ENCODE measurements at regions not wholly inside any gene's neighbourhood (a gene's known extent, or its start where the extent isn't known, plus 50 kb on each side); places are given as distances from the start of the nearest gene placed in this dataset.

DNA sequence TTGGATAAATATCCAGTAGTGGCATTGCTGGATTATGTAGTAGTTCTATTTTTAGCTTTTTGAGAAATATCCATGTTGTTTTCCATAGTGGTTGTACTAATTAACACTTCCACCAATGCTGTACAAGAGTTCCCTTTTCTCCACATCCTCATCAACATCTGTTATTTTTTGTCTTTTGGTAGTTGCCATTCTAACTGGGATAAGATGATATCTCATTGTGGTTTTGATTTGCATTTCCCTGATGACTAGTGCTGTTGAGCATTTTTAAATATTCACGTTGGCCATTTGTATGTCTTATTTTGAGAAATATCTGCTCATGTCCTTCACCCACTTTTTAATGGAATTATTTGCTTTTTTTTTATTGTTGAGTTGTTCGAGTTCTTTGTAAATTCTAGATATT lies 183.9 kb downstream of the PTPRU start:
- H3K4me1 ChIP-seq (ENCODE audit: control insufficient read depth in 4 of 4, insufficient read depth in 4 of 4, low read length in 3 of 4), result no peaks in the 10 kb centered on the region
- DNase-seq (ENCODE audit: low spot score), result no peak
- no peak overlapping the region for H3K4me3 ChIP-seq (ENCODE audit: low read depth in 1 of 3, low read length in 3 of 3)
- H3K9me3 ChIP-seq (ENCODE audit: control insufficient read depth in 4 of 4, low read length in 3 of 4), result no peaks in the 10 kb centered on the region
- TF ChIP-seq EGR1 (IDR thresholded peaks at IDR 0.05; ENCODE audit: low read depth in 2 of 2) (no peak), HNF4G (IDR thresholded peaks at IDR 0.05) (no peak), TAF1 (conservative IDR thresholded peaks at IDR 0.05) (no peak), ZBTB33 (IDR thresholded peaks at IDR 0.05) (no peak), FOXA1 (IDR thresholded peaks at IDR 0.05) (no peak), REST (IDR thresholded peaks at IDR 0.05) (no peak), NR2F2 (IDR thresholded peaks at IDR 0.05) (no peak), GABPA (IDR thresholded peaks at IDR 0.05 in 1 of 2, conservative IDR thresholded peaks at IDR 0.05 in 1 of 2) (no peak), RXRA (IDR thresholded peaks at IDR 0.05) (no peak), YY1 (IDR thresholded peaks at IDR 0.05) (no peak), RAD21 (IDR thresholded peaks at IDR 0.05) (no peak), JUND (IDR thresholded peaks at IDR 0.05) (no peak)
- TF ChIP-seq, protein P1, sequence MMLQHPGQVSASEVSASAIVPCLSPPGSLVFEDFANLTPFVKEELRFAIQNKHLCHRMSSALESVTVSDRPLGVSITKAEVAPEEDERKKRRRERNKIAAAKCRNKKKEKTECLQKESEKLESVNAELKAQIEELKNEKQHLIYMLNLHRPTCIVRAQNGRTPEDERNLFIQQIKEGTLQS (IDR thresholded peaks at IDR 0.05), result no peak
- TF ChIP-seq, protein P2, sequence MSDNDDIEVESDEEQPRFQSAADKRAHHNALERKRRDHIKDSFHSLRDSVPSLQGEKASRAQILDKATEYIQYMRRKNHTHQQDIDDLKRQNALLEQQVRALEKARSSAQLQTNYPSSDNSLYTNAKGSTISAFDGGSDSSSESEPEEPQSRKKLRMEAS (IDR thresholded peaks at IDR 0.05), result no peak
- no peak overlapping the region for H3K27ac ChIP-seq (ENCODE audit: low read depth in 1 of 2, low read length in 2 of 2)
- 66% methylated on average over 2 of the region's 2 CpGs for WGBS
- no peak overlapping the region for H3K9ac ChIP-seq (ENCODE audit: low read depth in 1 of 2, low read length in 2 of 2)
- H3K36me3 ChIP-seq (ENCODE audit: control insufficient read depth in 4 of 4, insufficient read depth in 3 of 4, low read depth in 1 of 4, low read length in 3 of 4), result no peaks in the 10 kb centered on the region
- H3K27me3 ChIP-seq (ENCODE audit: control insufficient read depth in 4 of 4, insufficient read depth in 4 of 4, low read length in 3 of 4), result peaks cover 0 to 3% (median 0%) of the 10 kb centered on the region in 4 donors

- Histone ChIP-seq H3K9me3 (ENCODE audit: control insufficient read depth in 4 of 4, low read length in 3 of 4) (no peaks in the 10 kb centered on the region), H3K27me3 (ENCODE audit: control insufficient read depth in 4 of 4, insufficient read depth in 4 of 4, low read length in 3 of 4) (no peaks in the 10 kb centered on the region), H3K27ac (ENCODE audit: low read depth in 1 of 2, low read length in 2 of 2) (no peak overlapping the region), H3K4me3 (ENCODE audit: low read depth in 1 of 3, low read length in 3 of 3) (no peak overlapping the region), H3K9ac (ENCODE audit: low read depth in 1 of 2, low read length in 2 of 2) (no peak overlapping the region), H3K36me3 (ENCODE audit: control insufficient read depth in 4 of 4, insufficient read depth in 3 of 4, low read depth in 1 of 4, low read length in 3 of 4) (no peaks in the 10 kb centered on the region), H3K4me1 (ENCODE audit: control insufficient read depth in 4 of 4, insufficient read depth in 4 of 4, low read length in 3 of 4) (no peaks in the 10 kb centered on the region)
- peak; percentile 0 for DNase-seq (ENCODE audit: low spot score)
- WGBS, result 74% methylated on average over 5 of the region's 5 CpGs
- TF ChIP-seq SP1 (IDR thresholded peaks at IDR 0.05) (no peak), FOXA2 (IDR thresholded peaks at IDR 0.05) (no peak), RXRA (IDR thresholded peaks at IDR 0.05) (no peak), YY1 (IDR thresholded peaks at IDR 0.05) (no peak), REST (IDR thresholded peaks at IDR 0.05) (no peak)
These were observed 181.6 kb downstream of the PTPRU start for GRCh38 chr1:29417971-29418370.
